Fibroblast of the conjunctiva (primary cell): ENCODE measurements at regions not wholly inside any gene's neighbourhood (a gene's known extent, or its start where the extent isn't known, plus 50 kb on each side); places are given as distances from the start of the nearest gene placed in this dataset.
"Not testable (repeated sequence)": the region's sequence is repeated elsewhere in the genome, so short reads cannot be mapped to it uniquely, and the experiment has no call there.

Source experiments
- DNase-seq: peaks from one replicate; pipeline ENCODE4 v3.0.0-alpha.2; 2010; ENCODE audit warnings: low read depth

GRCh38 chr2:234861841-234862735 is 89.7 kb upstream of the SH3BP4 start:
- DNase-seq, result no peak

DNA sequence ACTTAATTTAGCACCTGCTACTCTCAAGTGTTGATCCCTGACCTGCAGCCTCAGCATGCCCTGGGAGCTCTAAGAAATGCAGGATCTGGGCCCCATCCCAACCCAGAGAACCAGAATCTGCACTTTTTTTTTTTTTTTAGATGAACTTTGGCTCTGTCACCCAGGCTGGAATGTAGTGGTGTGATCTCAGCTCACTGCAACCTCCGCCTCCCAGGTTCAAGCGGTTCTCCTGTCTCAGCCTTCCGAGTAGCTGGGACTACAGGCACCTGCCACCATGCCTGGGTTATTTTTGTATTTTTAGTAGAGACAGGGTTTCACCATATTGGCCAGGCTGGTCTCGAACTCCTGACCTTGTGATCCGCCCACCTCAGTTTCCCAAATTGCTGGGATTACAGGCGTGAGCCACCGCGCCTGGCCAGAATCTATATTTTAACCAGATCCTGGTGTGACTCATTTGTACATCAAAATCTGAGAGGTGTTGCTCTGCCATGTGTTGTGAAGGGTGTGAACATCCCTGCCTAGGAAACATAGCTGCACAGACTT is 92.4 kb upstream of the SH3BP4 start:
- not testable (repeated sequence) for DNase-seq

DNA sequence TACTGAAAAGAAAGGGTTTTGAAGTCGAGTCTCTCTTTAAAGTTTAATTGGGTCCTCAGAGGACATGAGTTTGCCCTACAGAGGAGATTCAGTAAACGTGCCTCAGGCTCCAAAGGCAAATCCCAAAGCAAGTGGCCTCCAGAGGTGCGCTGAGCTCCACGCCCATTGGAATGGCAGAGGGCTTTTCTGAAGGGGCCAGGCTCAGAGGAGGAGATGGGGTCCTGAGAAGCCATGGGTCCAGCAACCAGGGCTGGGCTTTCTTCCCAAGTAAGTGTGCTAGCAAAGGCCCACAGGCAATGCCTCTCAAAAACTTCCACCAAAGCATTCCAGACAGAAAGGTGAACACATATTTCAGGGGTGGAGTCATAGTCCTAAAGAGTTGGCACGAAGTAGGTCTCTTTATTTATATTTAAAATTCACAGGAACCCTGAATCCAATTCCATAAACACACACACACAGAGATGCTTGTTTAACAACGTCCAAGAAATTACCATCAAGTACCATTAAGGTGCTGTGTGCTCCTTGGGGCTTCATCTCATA is 93.0 kb upstream of the SH3BP4 start:
- DNase-seq, result no peak

GRCh38 chr2:234858145-234858544 is 93.7 kb upstream of the SH3BP4 start:
- DNase-seq, result no peak

DNA sequence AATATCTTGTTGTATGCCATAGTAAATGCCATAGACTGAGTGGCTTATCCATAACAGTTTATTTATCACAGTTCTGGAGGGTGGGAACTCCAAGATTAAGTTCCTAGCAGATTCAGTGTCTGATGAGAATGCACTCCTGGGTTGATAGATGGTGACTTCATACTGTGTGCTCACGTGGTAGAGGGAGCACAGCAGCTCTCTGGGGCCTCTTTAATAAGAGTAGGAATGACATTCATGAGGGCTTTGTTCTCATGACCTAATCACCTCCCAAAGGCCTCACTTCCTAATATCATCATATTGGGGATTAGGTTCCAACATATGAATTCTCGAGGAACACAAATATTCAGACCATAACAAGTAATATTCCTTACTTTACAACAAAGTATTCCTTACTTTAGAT is 98.1 kb upstream of the SH3BP4 start:
- no peak for DNase-seq

DNA sequence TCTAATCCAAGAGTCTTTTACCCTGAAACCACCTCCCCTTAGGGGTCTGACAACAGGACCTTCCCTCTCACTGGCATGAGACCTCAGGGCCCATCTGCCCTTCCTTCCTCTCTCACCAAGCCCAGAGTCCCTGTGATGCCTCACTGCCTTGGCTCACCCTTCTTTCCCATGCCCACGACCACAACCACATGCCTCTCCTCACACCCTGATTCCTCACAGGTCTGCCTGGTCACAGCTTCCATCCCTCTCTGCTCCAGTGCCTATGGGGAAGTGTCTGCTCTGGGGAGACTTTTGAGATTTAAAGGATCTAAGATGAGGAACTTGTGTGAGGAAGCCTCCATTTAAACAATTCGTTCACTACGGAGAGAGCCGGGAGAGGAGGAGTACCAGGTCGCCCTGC is 98.9 kb upstream of the SH3BP4 start:
- no peak for DNase-seq

DNA sequence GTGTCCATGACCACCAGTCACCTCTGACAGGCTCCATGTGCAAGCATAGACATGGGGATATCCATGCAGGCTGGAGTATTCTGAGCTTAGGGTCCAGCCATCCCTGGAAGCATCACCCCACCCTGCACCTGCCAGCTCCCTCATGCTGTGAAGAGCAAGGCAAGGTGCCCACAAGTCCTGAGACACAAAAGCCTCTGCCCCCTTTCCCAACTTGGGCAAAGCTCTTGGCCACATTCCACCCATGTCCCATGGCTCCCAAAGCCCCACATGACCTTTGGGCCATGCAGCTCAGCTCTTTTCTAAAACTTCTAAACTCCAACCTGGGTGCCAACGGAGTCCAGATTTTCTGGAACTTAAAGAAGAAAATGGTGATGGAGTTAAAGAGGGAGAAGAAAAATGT is 99.8 kb upstream of the SH3BP4 start:
- no peak for DNase-seq

DNA sequence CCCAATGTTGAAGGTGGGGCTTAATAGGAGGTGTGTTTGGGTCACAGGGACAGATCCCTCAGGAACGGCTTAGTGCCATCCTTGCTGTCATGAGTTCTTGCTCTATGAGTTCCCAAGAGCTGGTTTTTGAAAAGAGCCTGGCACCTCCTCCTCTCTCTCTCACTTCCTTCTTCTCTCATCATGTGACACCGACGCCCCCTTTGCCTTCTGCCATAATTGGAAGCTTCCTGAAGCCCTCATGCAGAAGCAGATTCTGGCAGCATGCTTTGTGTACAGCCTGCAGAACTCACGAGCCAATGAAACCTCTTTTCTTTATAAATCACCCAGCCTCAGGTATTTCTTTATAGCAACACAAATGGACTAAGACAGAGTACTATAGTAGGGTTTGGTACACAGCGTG is 100.4 kb upstream of the SH3BP4 start:
- DNase-seq, result no peak

DNA sequence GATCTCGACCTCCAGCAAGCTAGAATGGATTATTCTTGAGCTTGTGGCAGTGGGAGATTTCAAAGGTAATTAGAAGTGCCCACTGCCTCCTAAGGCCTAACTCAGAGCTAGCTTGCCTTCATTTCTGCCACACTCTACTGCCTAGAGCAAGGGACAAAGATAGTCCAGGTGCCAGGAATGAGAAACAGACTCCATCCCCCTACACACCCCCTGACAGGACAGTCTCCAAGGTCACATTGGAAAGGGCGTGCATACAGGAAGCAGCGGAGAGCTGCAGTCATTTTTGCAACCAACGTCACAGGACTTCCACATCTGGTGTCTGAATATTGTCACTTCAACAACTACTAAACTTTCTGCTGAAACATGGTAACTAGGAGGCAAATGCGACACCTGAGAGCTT is 101.0 kb upstream of the SH3BP4 start:
- DNase-seq, result no peak

DNA sequence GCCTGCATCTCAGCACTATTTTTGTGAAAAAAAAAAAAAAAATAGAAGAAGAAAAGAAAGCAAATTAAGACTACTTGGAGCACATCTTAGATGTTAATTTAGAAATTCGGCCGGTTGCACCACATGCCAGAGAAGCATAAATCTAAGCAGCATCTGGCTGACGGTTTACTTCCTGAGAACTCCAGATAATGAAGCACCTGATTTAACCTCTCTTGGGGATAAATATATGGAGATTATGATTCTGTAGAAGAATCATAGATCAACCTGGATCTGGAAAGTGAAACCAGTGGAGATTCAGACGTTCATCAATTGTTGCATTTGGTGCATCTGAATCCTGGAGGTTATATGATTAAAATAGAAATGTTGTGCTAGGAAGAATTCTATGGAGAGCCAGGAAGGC is 102.1 kb upstream of the SH3BP4 start:
- no peak for DNase-seq

DNA sequence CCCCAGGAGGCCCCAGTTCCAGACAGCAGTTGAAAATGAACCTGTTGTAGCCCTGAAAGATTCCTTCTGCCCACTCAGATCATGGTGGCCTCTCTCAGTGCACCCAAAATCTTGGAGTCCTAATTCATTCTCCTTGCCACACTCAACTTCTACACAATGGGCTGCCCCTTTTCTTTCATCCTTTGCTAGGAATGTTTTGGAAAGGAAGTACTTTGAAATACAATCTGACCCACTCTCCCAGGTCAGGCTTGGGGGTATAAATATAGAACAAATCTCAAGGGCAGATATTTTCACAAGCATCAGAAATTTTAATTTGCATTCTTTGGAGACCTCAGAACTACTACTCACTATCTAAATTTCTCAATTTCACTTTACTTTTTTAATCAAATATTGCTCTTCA is 103.2 kb upstream of the SH3BP4 start:
- DNase-seq, result no peak

- no peak for DNase-seq
Observed at GRCh38 chr2:234847639-234848038, 104.2 kb upstream of the SH3BP4 start.

GRCh38 chr2:234847364-234847635 is 104.5 kb upstream of the SH3BP4 start:
- no peak for DNase-seq

DNA sequence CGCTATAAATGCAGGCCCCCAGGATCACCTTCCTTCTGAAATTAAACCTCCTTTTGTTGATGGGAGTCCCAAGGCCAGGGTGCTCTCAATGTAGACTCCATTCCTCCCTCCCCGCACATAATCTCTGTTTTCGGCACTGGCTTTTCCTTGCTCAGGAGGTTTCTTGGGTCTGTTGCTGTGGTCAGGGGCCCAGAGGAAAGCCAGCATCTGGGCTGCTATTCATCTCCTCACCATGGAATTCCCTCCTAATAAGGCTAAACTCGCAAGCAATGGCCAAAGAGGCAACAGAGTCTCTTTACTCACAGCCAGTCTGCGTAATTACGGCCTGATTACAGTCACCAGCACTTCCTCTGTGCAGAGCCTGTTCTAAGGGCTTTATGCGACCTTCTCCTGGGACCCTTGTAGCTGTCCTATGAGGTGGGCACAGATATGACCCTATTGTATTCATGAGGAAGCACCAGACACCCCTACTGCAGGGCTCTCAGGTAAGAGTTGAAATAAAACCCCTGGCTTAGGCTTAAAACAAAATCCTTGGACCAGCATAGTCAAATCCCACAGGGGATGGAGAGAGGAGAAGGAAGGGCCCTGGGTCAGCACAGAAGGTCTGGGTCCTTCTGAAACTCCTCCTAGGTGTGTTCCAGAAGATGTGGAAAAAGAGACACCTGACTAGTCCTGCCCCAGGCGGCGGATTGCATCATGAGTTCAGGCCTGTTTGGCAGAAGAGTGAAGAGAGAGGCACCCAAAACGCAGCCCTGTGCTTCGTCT is 105.0 kb upstream of the SH3BP4 start:
- no peak for DNase-seq

- no peak for DNase-seq
Observed at GRCh38 chr2:234845602-234846590, 105.9 kb upstream of the SH3BP4 start.

GRCh38 chr2:234843411-234843810 is 108.4 kb upstream of the SH3BP4 start:
- DNase-seq, result no peak

GRCh38 chr2:234842753-234843152 is 109.1 kb upstream of the SH3BP4 start:
- DNase-seq, result no peak

GRCh38 chr2:234841321-234842015 is 110.3 kb upstream of the SH3BP4 start:
- no peak for DNase-seq

- DNase-seq, result peak; percentile 73
Observed at GRCh38 chr2:234840336-234840735, 111.5 kb upstream of the SH3BP4 start.

DNA sequence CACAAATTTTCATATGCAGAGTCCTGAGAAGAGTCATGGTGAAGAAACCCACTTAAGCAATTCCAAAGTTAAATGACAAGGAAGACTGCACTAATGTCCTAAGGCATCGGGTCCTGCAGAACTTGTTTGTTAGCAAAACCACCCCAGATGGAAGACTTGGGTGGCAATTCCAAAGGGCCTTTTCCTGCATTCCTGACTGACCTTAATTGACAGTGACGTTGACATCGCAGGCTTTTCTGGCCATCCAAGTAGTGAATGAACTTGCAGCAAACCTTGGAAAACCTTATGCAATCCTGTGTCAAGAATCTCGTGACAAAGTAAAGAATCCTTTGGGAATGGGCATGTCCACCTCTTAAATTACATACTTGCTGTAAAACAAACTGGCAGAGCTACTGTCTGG is 112.5 kb upstream of the SH3BP4 start:
- no peak for DNase-seq

DNA sequence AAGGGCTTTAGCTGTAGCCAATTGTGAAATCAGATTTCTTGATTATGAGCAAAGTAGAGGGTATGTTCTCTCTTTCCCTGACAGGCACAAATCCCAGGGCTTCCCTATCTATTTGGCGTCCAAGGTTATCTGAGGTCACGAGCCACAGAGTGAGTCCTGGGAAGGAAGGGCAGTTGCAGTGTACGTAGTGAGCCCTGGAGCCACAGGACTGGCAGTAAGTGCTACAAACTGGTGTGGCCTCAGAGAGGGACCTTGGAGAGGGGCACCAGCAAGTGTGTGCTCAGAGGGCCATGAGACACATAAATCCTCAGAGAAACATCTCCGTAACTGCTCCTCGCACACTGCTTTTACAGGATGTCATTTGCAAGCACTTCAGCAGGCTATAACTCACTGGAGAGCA is 115.5 kb upstream of the SH3BP4 start:
- no peak for DNase-seq
